HG02884 (cell line): ENCODE measurements at regions not wholly inside any gene's neighbourhood (a gene's known extent, or its start where the extent isn't known, plus 50 kb on each side); places are given as distances from the start of the nearest gene placed in this dataset.
"Not testable (repeated sequence)": the region's sequence is repeated elsewhere in the genome, so short reads cannot be mapped to it uniquely, and the experiment has no call there.

Source experiments
- ATAC-seq: cut with Tn5 transposase; IDR thresholded peaks from one replicate; pipeline ENCODE4 v1.9.1; 2021; ENCODE audit warnings: mild to moderate bottlenecking, moderate library complexity; ENCODE audit not compliant: unreplicated experiment

GRCh38 chr12:105455261-105455660 lies 124.8 kb downstream of the C12orf75 start:
- no peak for ATAC-seq

- no peak for ATAC-seq
Measured at GRCh38 chr12:105457026-105457425, 126.5 kb downstream of the C12orf75 start.

GRCh38 chr12:105459760-105460330 lies 129.4 kb downstream of the C12orf75 start:
- no peak for ATAC-seq

GRCh38 chr12:105461271-105461943 lies 130.9 kb downstream of the C12orf75 start:
- ATAC-seq, result no peak

GRCh38 chr12:105461944-105462762 lies 131.7 kb downstream of the C12orf75 start:
- ATAC-seq, result no peak

GRCh38 chr12:105462831-105463230 lies 132.3 kb downstream of the C12orf75 start:
- ATAC-seq, result no peak

GRCh38 chr12:105464406-105464805 lies 133.9 kb downstream of the C12orf75 start:
- no peak for ATAC-seq

- no peak for ATAC-seq
Measured at GRCh38 chr12:105466231-105466900, 135.9 kb downstream of the C12orf75 start.

- ATAC-seq, result no peak
Measured at GRCh38 chr12:105466901-105467598, 136.6 kb downstream of the C12orf75 start.

GRCh38 chr12:105467710-105468366 lies 137.3 kb downstream of the C12orf75 start:
- ATAC-seq, result no peak

- ATAC-seq, result no peak
Measured at GRCh38 chr12:105468464-105468863, 138.0 kb downstream of the C12orf75 start.

- ATAC-seq, result no peak
Measured at GRCh38 chr12:105469211-105469610, 138.7 kb downstream of the C12orf75 start.

GRCh38 chr12:105469701-105470100 lies 139.2 kb downstream of the C12orf75 start:
- no peak for ATAC-seq

- no peak for ATAC-seq
Measured at GRCh38 chr12:105470102-105470501, 139.6 kb downstream of the C12orf75 start.

- no peak for ATAC-seq
Measured at GRCh38 chr12:105470601-105471000, 140.1 kb downstream of the C12orf75 start.

GRCh38 chr12:105474672-105475071 lies 144.2 kb downstream of the C12orf75 start:
- ATAC-seq, result no peak

GRCh38 chr12:105476616-105477015 lies 146.1 kb downstream of the C12orf75 start:
- no peak for ATAC-seq

GRCh38 chr12:105477873-105478272 lies 147.4 kb downstream of the C12orf75 start:
- no peak for ATAC-seq

- ATAC-seq, result not testable (repeated sequence)
Measured at GRCh38 chr12:105478788-105479187, 148.3 kb downstream of the C12orf75 start.

GRCh38 chr12:105479710-105480109 lies 149.2 kb downstream of the C12orf75 start:
- ATAC-seq, result no peak
